ENCODE measurements at regions not wholly inside any gene's neighbourhood (a gene's known extent, or its start where the extent isn't known, plus 50 kb on each side); places are given as distances from the start of the nearest gene placed in this dataset.

DNA sequence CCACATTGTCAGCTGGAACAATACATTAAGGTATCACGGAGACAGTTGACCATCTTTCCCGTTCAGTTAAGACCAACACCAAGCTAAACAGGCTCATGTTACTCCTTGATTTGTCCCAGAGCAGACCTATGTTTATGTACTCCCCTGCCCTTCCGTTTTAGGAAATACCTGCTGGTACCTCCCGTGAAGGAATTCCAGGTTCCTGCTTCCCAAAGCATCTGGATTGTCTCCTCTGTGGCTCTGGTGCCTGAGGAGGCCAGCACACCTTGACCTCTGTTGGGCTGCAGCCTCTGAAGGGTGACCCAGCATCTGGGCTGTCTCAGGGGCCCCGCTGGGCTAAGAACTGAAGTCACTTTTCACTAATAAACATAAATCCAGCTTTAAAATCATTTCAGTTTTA lies 647.8 kb upstream of the MARCKS start (continued):
- TF ChIP-seq TCF7L2 (IDR thresholded peaks at IDR 0.05; ENCODE audit: borderline replicate concordance, extremely low read depth, insufficient read depth, insufficient read length): no peak
- TF ChIP-seq EZH2 (IDR thresholded peaks at IDR 0.05): no peak
- TF ChIP-seq CBX3 (IDR thresholded peaks at IDR 0.05; ENCODE audit: low read depth): no peak
- TF ChIP-seq EGR1 (IDR thresholded peaks at IDR 0.05; ENCODE audit: low read depth): no peak
- no peak for TF ChIP-seq SP1 (IDR thresholded peaks at IDR 0.05; ENCODE audit: low read depth)
- TF ChIP-seq ATF3 (IDR thresholded peaks at IDR 0.05): no peak
- no peak for TF ChIP-seq EZH2phosphoT487 (IDR thresholded peaks at IDR 0.05; ENCODE audit: borderline replicate concordance)
- TF ChIP-seq POLR2A (IDR thresholded peaks at IDR 0.05; ENCODE audit: borderline replicate concordance, extremely low read depth, insufficient read depth, insufficient read length): no peak

GRCh38 chr6:113211170-113211569 lies 646.0 kb upstream of the MARCKS start:
- no peaks in the 10 kb centered on the region for H3K9me2 ChIP-seq (ENCODE audit: insufficient read depth)
- H2AFZ ChIP-seq (ENCODE audit: low read depth, low read length, poor library complexity, severe bottlenecking): peak overlapping the region; percentile 37
- H3K27me3 ChIP-seq (ENCODE audit: insufficient read depth, low read length): no peaks in the 10 kb centered on the region
- H3K4me3 ChIP-seq (replicated peaks in 1 of 2; ENCODE audit: low read depth in 1 of 2, low read length in 2 of 2): no peak overlapping the region
- BruUV-seq (replicated peaks): no TSS peak
- RAD21 ChIA-PET (ENCODE audit: low non-redundant PET in 1 of 2, low total read pairs in 2 of 2, uncharacterized antibody in 2 of 2, unreplicated experiment in 2 of 2): no interaction called here
- intact Hi-C loops (cut with micrococcal nuclease): no loop called here
- no peaks in the 10 kb centered on the region for H3K36me3 ChIP-seq (ENCODE audit: control insufficient read depth in 1 of 2, insufficient read depth in 2 of 2, low read length in 2 of 2)
- no peak for ATAC-seq
- no peaks in the 10 kb centered on the region for H3K79me2 ChIP-seq (ENCODE audit: insufficient read depth, low read length)
- no peaks in the 10 kb centered on the region for H3K9me3 ChIP-seq (ENCODE audit: control insufficient read depth in 1 of 2, insufficient read depth in 1 of 2, low read depth in 1 of 2, low read length in 2 of 2)
- POLR2A ChIA-PET: no interaction called here
- H3K9ac ChIP-seq (ENCODE audit: low read length): no peak overlapping the region
- CTCF ChIA-PET: no interaction called here
- no peak for DNase-seq (ENCODE audit: low read depth, low spot score)
- H3K4me2 ChIP-seq (ENCODE audit: low read length): no peak overlapping the region
- H3K4me1 ChIP-seq (ENCODE audit: control insufficient read depth in 1 of 2, insufficient read depth in 2 of 2, low read length in 2 of 2): no peaks in the 10 kb centered on the region
- no peak overlapping the region for H3K27ac ChIP-seq (ENCODE audit: low read depth, low read length)
- TF ChIP-seq SIN3A (IDR thresholded peaks at IDR 0.05; ENCODE audit: low read depth) (no peak), POLR2AphosphoS5 (IDR thresholded peaks at IDR 0.05; ENCODE audit: low read depth, low read length) (no peak), CEBPB (IDR thresholded peaks at IDR 0.05; ENCODE audit: low read depth) (no peak), ZNF274 (IDR thresholded peaks at IDR 0.05; ENCODE audit: low read depth, low read length) (no peak), ZFX (IDR thresholded peaks at IDR 0.05) (no peak), RAD21 (IDR thresholded peaks at IDR 0.05; ENCODE audit: low read depth) (no peak), EZH2 (IDR thresholded peaks at IDR 0.05) (no peak), YY1 (IDR thresholded peaks at IDR 0.05; ENCODE audit: extremely low read depth, insufficient replicate concordance, low read depth, low read length) (no peak), ZBTB33 (IDR thresholded peaks at IDR 0.05; ENCODE audit: extremely low read depth, insufficient replicate concordance, low read length) (no peak), CBX3 (IDR thresholded peaks at IDR 0.05; ENCODE audit: low read depth) (no peak)
- TF ChIP-seq, protein P1, sequence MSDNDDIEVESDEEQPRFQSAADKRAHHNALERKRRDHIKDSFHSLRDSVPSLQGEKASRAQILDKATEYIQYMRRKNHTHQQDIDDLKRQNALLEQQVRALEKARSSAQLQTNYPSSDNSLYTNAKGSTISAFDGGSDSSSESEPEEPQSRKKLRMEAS (IDR thresholded peaks at IDR 0.05): no peak
- no peaks in the 10 kb centered on the region for H4K20me1 ChIP-seq (ENCODE audit: insufficient read depth)
